Gastrocnemius medialis (tissue), 4 donors: ENCODE measurements at regions not wholly inside any gene's neighbourhood (a gene's known extent, or its start where the extent isn't known, plus 50 kb on each side); places are given as distances from the start of the nearest gene placed in this dataset.

ENCODE experiments used
- POLR2A ChIP-seq, 2 donors: fragments of 450-650 bp; IDR thresholded peaks; one replicate each; pipeline ENCODE4 v1.6.1; 2017; ENCODE audit warnings: antibody characterized with exemption in 2 of 2, mild to moderate bottlenecking in 2 of 2, moderate library complexity in 2 of 2
- TF ChIP-seq, protein P1 (sequence below), 5 experiments: fragments of 450-650 bp in 3 of 5; fragments of 200-600 bp in 2 of 5; sonication (generic) in 2 of 5; IDR thresholded peaks in 4 of 5; conservative IDR thresholded peaks in 1 of 5; 1 replicate in 4 of 5; 2 replicates in 1 of 5; pipeline ENCODE4 v1.5.1; 2016 to 2019; ENCODE audit warnings: antibody characterized with exemption in 5 of 5, mild to moderate bottlenecking in 3 of 5, moderate library complexity in 3 of 5

- TF ChIP-seq, protein P1, sequence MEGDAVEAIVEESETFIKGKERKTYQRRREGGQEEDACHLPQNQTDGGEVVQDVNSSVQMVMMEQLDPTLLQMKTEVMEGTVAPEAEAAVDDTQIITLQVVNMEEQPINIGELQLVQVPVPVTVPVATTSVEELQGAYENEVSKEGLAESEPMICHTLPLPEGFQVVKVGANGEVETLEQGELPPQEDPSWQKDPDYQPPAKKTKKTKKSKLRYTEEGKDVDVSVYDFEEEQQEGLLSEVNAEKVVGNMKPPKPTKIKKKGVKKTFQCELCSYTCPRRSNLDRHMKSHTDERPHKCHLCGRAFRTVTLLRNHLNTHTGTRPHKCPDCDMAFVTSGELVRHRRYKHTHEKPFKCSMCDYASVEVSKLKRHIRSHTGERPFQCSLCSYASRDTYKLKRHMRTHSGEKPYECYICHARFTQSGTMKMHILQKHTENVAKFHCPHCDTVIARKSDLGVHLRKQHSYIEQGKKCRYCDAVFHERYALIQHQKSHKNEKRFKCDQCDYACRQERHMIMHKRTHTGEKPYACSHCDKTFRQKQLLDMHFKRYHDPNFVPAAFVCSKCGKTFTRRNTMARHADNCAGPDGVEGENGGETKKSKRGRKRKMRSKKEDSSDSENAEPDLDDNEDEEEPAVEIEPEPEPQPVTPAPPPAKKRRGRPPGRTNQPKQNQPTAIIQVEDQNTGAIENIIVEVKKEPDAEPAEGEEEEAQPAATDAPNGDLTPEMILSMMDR (IDR thresholded peaks at IDR 0.05 in 4 of 5, conservative IDR thresholded peaks at IDR 0.05 in 1 of 5): no peak
- no peak for TF ChIP-seq POLR2A (IDR thresholded peaks at IDR 0.05)
Observed at GRCh38 chr14:34208532-34208931, 253.5 kb downstream of the SPTSSA start.
